D721Med (cell line): ENCODE measurements at regions not wholly inside any gene's neighbourhood (a gene's known extent, or its start where the extent isn't known, plus 50 kb on each side); places are given as distances from the start of the nearest gene placed in this dataset.

Experiments used
- DNase-seq: peaks from one replicate; pipeline ENCODE4 v3.0.0; 2011; ENCODE audit warnings: low spot score; ENCODE audit not compliant: insufficient read length
- FAIRE-seq: peaks from 2 replicates; lab custom pipeline; 2011; peaks lifted over from hg19 to GRCh38; lab: Jason Lieb, UNC
- TF ChIP-seq, protein P1 (sequence below): IDR thresholded peaks from 2 replicates; pipeline ENCODE4 v1.5.1; 2012; ENCODE audit warnings: mild to moderate bottlenecking, control low read depth; ENCODE audit not compliant: insufficient read depth; ENCODE audit errors: missing control alignments

DNA sequence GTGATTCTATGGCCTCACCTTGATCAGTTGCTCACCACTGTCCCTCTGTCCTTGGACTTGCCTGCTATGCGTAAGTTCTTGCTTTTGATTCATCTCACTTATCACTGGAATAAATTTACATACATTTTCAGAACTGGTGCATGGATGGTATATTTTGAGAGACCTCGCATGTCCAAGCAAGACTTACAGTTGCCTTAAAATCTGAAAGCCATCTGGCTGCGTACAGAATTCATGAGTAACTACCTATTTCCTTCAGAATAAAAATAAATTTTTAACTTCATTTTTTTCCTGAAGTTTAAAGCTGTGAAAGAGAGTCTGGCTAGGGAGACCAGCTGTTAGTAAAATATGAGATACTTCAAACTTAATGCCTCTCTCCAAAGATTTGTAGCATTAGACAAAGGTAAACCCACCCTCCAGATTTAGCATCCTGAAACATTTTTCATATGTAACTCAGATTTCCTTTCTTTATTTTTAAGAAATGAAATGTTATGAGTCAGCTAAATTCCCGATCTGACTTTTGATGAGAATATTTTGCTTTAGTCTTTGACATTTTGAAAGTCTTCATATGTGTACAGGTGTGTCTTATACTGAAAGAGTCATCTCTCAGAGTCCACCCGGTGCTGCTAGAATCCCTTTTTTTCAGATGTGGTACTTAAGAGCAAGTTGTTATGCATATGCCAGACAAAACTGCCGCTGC is 136.4 kb upstream of the CELF2 start:
- TF ChIP-seq, protein P1, sequence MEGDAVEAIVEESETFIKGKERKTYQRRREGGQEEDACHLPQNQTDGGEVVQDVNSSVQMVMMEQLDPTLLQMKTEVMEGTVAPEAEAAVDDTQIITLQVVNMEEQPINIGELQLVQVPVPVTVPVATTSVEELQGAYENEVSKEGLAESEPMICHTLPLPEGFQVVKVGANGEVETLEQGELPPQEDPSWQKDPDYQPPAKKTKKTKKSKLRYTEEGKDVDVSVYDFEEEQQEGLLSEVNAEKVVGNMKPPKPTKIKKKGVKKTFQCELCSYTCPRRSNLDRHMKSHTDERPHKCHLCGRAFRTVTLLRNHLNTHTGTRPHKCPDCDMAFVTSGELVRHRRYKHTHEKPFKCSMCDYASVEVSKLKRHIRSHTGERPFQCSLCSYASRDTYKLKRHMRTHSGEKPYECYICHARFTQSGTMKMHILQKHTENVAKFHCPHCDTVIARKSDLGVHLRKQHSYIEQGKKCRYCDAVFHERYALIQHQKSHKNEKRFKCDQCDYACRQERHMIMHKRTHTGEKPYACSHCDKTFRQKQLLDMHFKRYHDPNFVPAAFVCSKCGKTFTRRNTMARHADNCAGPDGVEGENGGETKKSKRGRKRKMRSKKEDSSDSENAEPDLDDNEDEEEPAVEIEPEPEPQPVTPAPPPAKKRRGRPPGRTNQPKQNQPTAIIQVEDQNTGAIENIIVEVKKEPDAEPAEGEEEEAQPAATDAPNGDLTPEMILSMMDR = no peak
- DNase-seq (no peak), FAIRE-seq (no peak)

- TF ChIP-seq, protein P1 = no peak
- FAIRE-seq (no peak), DNase-seq (no peak)
These were observed 133.9 kb upstream of the CELF2 start for GRCh38 chr10:10883737-10884136.

- FAIRE-seq = no peak
- TF ChIP-seq, protein P1 = no peak
- no peak for DNase-seq
These were observed 130.7 kb upstream of the CELF2 start for GRCh38 chr10:10886861-10887531.

DNA sequence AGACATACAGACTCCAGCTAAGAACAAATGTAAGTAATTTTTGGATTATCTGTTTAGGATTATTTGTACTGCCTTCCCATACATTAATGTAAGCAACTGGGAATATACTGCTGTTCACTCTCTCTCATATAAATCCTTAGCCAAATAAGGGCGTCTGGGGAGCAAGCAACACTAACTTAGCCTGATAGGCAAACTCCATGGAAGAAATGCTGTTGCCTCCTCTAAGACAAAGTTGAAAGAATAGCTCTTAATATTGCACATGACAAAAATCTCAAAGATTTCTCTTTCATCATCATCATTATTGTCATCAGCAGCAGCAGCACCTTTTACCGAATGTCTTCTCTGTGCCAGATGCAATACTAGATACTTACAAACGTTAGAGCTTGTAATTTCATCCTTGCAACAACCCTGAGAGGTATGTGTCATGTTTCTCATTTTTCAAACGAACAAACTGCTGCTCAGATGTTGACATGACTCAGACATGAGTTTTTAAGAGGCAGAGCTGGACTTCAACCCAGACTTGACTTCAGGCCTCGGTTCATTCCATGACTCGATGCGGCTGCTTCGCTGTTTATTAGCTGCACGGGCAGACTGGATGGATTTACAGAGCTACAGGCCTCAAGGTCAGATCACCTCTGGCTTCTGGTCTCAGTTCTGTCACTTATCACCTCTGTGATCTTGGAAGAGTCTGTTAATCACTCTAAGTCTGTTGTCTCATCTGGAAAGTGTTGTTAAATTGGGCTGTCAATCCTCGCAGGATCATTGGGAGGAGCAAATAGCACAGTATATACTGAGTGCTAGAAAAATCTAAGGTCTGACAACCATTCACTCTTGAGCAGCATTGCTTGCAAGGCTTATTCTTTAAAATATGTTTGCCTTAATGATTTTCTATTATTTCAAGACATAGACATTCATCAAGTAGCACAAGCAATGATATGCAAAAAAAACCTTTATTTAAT is 126.3 kb upstream of the CELF2 start:
- no peak for DNase-seq
- FAIRE-seq = no peak
- TF ChIP-seq, protein P1 = no peak

- FAIRE-seq = no peak
- no peak for DNase-seq
- TF ChIP-seq, protein P1 = no peak
These were observed 125.3 kb upstream of the CELF2 start for GRCh38 chr10:10892290-10892875.

- FAIRE-seq (no peak), DNase-seq (no peak)
- TF ChIP-seq, protein P1 = no peak
These were observed 120.3 kb upstream of the CELF2 start for GRCh38 chr10:10897400-10897799.
